ENCODE measurements at regions not wholly inside any gene's neighbourhood (a gene's known extent, or its start where the extent isn't known, plus 50 kb on each side); places are given as distances from the start of the nearest gene placed in this dataset.

DNA sequence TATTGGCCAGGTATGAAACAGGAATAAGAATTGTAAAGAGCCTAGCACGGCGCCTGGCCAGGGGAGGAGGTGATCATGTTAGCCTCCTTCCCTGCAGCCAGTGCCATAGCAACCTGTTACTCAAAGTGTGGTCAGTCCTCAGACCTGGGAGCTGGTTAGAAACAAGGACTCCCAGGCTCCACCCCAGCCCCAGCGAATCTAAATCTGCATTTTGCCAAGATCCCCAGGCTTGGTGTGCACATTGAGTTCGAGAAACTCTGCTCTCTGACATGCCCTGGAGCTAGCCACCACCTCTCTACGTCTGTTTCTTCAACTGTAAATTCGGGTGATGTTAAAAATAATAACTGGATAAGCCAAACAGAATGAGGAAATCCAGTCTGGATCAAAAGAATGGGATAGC lies 56.1 kb upstream of the ALX4 start (continued):
- TF ChIP-seq AHDC1 (CRISPR knock-in tag; IDR thresholded peaks at IDR 0.05; ENCODE audit: borderline replicate concordance) (no peak), PHF5A (CRISPR knock-in tag; IDR thresholded peaks at IDR 0.05; ENCODE audit: low read depth, unreplicated experiment) (no peak), ZUFSP (CRISPR knock-in tag; IDR thresholded peaks at IDR 0.05; ENCODE audit: borderline replicate concordance) (no peak), ARNTL (CRISPR knock-in tag; IDR thresholded peaks at IDR 0.05) (no peak), SOX5 (CRISPR knock-in tag; IDR thresholded peaks at IDR 0.05; ENCODE audit: borderline replicate concordance) (no peak)

- Histone ChIP-seq H3K9ac (ENCODE audit: insufficient read depth, low read depth, low read length) (no peak overlapping the region), H3K27ac (ENCODE audit: extremely low read length, insufficient read depth, low read length) (no peak overlapping the region), H2AFZ (ENCODE audit: low read length) (no peak overlapping the region), H3K36me3 (replicated peaks in 1 of 2; ENCODE audit: control insufficient read depth in 1 of 2, insufficient read depth in 2 of 2, low read length in 2 of 2) (no peaks in the 10 kb centered on the region), H3K4me3 (replicated peaks in 1 of 3; ENCODE audit: insufficient read depth in 1 of 3, low read depth in 2 of 3, low read length in 3 of 3) (no peak overlapping the region), H3K4me2 (ENCODE audit: low read depth, low read length) (no peak overlapping the region), H4K20me1 (ENCODE audit: insufficient read depth, low read length) (no peaks in the 10 kb centered on the region), H3K27me3 (ENCODE audit: control insufficient read depth in 1 of 2, insufficient read depth in 2 of 2, low read length in 2 of 2) (peaks cover 0 to 32% of the 10 kb centered on the region in 2 experiments; a peak in 3 of 5 replicates), H3K9me3 (ENCODE audit: low read length) (no peaks in the 10 kb centered on the region), H3K79me2 (ENCODE audit: insufficient read depth, low read length) (no peaks in the 10 kb centered on the region), H3K4me1 (ENCODE audit: insufficient read depth, low read length) (no peaks in the 10 kb centered on the region)
- DNase-seq (ENCODE audit: low spot score) = no peak
- CTCF ChIA-PET (ENCODE audit: low intra/inter-chr PET ratio, low total read pairs) = no interaction called here
- ATAC-seq = no peak
- no peak for FAIRE-seq
- POLR2A ChIA-PET = no interaction called here
- in situ Hi-C loops (cut with HindIII; ENCODE audit: extremely low pct_ligation_motif_present, low pct_unique_long_range_greater_than_20kb) (no loop called here), intact Hi-C loops (cut with micrococcal nuclease; ENCODE audit: unreplicated experiment) (no loop called here)
- WGBS (ENCODE audit: low lambda C conversion rate) = 50% methylated on average over 3 of the region's 8 CpGs
- no TSS peak for BruUV-seq (replicated peaks)
- TF ChIP-seq, protein P1, sequence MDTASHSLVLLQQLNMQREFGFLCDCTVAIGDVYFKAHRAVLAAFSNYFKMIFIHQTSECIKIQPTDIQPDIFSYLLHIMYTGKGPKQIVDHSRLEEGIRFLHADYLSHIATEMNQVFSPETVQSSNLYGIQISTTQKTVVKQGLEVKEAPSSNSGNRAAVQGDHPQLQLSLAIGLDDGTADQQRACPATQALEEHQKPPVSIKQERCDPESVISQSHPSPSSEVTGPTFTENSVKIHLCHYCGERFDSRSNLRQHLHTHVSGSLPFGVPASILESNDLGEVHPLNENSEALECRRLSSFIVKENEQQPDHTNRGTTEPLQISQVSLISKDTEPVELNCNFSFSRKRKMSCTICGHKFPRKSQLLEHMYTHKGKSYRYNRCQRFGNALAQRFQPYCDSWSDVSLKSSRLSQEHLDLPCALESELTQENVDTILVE (CRISPR knock-in tag; IDR thresholded peaks at IDR 0.05) = no peak
- TF ChIP-seq CCAR2 (optimal IDR thresholded peaks at IDR 0.05; ENCODE audit: low read depth, low read length) = no peak
- TF ChIP-seq ZNF496 (CRISPR knock-in tag; IDR thresholded peaks at IDR 0.05; ENCODE audit: insufficient replicate concordance) = no peak
- no peak for TF ChIP-seq CC2D1A (CRISPR knock-in tag; IDR thresholded peaks at IDR 0.05)
- TF ChIP-seq TBP (CRISPR knock-in tag; IDR thresholded peaks at IDR 0.05) = no peak
- TF ChIP-seq MED13 (CRISPR knock-in tag; IDR thresholded peaks at IDR 0.05) = no peak
Measured at GRCh38 chr11:44366741-44367140, 56.8 kb upstream of the ALX4 start.
